ENCODE measurements at regions not wholly inside any gene's neighbourhood (a gene's known extent, or its start where the extent isn't known, plus 50 kb on each side); places are given as distances from the start of the nearest gene placed in this dataset.
"Not testable (repeated sequence)": the region's sequence is repeated elsewhere in the genome, so short reads cannot be mapped to it uniquely, and the experiment has no call there.

DNA sequence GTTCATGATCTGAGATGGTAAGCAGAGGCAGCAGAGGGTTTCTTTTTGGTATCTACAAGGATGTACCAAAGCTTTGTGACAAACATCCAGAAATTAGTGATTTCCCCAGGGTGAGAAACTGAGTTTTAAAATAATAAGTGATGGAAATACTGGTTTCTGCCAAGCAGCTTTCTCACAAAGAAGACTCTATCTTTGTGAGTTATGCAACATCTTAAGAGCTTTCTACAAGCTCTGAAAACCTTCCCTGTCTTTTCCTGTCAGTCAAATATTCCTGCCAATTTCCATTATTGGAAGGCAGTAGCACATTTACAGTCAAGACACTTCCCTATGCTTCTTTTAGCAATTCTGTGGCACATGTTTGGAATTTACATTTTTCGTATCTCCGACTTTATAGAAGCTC, 264.7 kb upstream of the SPTLC3 start:
- DNase-seq (ENCODE audit: low spot score): no peak

DNA sequence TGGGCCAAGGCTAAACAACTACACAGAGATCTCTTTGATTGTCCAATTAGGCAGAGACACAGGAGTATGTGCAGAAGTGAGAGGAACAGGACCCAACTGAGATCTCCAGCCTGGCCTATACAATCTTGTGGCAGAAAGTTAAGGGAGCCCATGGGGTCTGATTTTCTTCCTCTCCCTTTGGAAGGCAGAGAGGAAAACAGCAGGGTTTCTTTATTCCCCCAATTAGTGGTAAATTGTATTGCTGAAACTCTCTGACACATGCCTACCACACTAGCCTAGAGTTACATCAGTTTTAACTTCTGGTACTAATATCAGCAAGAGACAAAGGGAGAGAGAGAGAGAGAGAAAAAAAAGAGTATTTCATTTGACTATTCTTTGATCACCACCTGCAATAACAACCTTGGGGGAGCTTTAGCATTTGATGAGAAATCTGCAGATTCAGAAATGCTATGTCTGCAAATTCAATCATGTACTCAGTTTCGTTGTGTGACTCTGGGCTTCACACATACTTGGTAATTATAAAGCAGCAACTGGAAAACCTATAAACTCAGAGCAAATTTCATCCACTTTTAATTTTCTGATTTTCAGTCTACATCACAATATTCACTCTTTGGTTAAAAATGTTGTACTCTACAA, 260.3 kb upstream of the SPTLC3 start:
- no peak for DNase-seq (ENCODE audit: low spot score)

DNA sequence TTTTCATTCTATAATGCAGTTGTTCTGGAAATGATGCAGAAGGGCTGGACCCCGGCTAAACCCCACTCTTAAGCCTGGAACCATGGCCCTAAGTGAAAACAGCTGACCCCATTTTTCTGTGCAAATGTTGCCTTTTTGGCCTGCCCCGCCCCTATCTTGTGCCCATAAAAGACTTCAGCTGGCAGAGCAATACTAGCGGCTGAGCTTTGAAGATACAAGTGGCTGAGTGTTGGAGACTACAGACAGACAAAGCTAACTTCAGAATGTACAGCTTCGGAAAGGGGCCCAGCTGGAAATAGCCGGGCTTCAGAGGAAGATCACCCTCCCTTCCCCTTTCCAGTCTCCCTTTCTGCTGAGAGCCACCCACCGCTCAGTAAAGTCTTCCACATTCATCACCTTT, 258.6 kb upstream of the SPTLC3 start:
- DNase-seq (ENCODE audit: low spot score): no peak

DNA sequence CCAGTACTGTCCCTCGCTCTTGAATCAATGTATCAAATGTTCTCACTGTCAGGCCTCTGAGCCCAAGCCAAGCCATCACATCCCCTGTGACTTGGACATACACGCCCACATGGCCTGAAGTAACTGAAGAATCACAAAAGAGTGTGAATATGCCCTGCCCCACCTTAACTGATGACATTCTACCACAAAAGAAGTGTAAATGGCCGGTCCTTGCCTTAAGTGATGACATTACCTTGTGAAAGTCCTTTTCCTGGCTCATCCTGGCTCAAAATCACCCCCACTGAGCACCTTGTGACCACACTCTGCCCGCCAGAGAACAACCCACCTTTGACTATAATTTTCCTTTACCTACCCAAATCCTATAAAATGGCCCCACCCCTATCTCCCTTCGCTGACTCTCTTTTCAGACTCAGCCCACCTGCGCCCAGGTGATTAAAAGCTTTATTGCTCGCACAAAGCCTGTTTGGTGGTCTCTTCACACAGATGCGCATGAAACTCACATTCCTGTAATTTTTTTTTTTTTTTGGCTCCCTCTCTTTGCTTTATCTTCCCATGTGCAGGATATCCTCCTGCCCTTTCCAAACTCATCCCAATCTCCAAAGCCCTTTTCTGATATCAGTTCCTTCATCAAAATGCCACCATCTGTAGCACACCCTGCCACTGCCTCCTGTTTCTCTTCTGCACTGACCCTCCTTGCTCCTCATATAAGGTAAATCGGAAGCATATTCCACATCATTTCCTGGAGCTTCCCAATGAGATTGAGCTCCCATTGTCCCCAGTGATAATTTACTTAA, 255.7 kb upstream of the SPTLC3 start:
- not testable (repeated sequence) for DNase-seq (ENCODE audit: low spot score)

DNA sequence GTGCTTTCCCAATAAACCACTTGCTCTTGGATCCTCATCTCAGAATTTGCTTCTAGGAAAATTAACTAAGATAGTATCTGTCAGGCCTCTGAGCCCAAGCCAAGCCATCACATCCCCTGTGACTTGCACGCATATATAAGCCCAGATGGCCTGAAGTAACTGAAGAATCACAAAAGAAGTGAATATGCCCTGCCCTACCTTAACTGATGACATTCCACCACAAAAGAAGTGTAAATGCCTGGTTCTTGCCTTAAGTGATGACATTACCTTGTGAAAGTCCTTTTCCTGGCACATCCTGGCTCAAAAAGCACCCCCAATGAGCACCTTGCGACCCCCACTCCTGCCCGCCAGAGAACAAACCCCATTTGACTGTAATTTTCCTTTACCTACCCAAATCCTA, 255.0 kb upstream of the SPTLC3 start:
- DNase-seq (ENCODE audit: low spot score): not testable (repeated sequence)

DNA sequence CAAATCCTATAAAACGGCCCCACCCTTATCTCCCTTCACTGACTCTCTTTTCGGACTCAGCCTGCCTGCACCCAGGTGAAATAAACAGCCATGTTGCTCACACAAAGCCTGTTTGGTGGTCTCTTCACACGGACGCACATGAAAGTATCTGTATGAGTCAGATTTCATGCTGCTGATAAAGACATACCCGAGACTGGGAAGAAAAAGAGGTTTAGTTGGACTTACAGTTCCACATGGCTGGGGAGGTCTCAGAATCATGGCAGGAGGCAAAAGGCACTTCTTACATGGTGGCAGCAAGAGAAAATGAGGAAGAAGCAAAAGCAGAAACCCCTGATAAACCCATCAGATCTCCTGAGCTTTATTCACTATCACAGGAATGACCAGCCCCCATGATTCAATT, 249.3 kb upstream of the SPTLC3 start:
- not testable (repeated sequence) for DNase-seq (ENCODE audit: low spot score)

DNA sequence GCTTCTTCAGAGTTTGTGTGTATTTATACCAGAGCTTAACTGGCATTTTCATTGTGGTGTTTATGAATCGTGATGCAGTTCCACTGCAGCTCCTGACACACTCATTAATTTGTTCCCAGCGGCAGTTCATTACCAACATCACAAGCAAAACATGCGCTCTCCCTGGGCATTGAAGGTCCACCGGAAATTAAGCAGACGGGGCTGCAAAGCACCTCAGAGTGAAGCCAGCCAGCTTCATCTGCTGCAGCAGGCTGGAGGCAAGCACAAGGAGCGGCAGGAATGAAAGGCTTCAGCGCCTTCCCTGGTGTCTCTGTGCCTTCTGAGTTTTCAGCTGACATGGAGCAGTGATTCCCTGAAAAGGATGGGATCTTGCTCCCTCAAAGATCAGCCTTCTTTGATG, 246.0 kb upstream of the SPTLC3 start:
- DNase-seq (ENCODE audit: low spot score): no peak

DNA sequence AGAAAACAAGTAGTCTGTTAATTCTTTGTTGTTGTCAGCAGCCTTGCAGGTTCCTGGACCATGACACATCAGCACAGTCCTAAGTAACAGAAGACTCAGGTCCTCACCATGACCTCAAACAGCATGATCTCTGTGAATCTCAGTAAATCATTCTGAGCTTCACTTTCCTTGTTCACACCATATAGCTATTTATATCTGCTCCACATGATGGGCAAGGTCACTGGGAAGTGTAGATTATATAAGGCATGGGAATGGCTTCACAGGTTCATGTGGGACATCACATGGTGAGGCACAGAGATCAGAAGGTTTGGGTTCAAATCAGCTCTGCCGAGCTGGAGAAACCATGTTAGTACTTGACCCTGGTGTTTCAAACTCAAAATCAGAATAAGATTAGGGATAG, 245.4 kb upstream of the SPTLC3 start:
- no peak for DNase-seq (ENCODE audit: low spot score)

DNA sequence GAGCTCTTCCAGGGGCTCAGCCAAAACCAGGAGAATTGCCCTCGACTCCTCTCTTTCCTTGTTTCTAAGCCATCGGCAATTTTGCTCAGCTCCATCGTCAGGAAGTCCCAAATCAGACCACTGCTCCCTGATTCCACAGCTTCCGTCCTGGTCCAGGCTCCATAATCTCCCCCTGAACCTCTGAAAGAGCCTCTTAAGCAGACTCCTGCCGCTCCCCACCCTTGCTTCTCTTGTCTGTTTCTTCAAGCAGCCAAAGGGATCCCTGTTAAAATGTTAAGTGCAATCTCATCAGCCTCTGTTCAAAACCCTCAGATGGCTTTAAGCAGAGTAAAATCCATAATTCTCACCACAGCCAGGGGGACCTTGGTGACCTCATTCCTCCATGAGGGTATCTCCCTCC, 244.7 kb upstream of the SPTLC3 start:
- DNase-seq (ENCODE audit: low spot score): no peak

DNA sequence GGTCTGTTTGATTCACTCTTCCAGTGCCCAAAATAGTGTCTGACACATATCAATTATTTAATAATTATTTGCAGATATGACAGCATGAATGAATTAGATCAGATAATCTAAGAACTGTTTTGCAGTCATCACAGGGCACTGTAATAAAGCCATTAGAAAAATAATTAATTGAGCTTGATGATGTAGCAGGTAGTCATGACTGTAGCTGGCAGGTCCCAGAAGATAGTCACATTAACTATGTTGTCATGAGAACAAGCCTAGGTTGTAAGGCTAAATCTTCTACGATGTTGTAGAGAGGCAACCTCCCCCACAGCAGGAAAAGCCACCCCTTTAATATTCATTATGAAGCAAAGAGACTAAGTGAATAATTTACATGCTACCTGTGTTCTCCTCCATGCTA, 243.9 kb upstream of the SPTLC3 start:
- DNase-seq (ENCODE audit: low spot score): no peak

DNA sequence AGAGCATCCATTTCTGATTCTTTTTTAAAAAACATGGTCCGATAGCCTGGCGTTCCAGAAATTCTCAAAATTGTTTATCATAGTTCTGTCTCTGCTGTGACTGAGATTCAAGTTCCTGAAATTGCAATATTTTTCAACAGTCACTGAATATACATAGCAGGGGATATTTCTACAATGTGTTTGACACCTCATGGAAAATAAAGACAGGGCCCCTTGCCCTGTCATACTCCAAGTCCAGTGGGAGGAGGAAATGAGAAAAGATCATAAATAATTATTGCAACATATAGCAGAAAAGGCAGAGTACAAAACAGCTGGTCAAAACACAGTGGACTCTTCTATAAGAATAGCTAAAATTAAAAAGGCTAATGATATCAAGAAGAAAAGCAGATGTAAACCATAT, 234.8 kb upstream of the SPTLC3 start:
- DNase-seq (ENCODE audit: low spot score): no peak

DNA sequence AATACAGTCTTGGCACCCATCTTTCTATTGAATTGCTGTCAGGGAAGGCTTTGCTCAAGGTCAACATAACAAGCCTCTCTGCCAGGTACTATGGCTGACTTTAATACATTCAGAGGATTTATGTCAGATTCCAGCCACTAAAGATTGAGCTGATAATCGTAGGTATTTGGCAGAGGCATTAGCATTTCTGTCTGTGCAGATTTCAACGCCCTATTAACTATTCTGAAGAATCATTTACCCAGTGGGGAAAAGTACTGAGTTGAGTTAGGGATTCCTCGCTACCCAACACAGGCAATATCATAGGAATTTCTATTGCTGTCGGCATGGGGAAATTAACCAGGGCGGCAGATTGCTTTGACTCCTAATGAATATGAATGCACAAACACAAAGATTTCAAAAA, 233.7 kb upstream of the SPTLC3 start:
- DNase-seq (ENCODE audit: low spot score): no peak

DNA sequence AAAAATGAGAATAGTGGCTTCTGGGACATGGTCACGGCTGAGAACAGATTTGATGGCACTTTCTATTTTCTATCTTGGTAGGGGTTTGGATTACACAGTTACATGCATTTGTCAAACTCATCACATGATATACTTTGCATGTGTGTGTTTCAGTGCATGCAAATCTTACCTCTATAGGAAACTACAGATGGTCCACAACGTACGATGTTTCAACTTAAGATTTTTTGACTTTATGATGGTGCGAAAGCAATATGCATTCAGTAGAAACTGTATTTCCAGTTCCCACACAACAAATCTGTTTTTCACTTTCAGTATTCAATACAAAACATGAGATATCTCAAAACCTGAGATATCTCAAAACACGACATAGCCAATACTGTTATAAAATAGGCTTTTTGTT, 231.8 kb upstream of the SPTLC3 start:
- no peak for DNase-seq (ENCODE audit: low spot score)

DNA sequence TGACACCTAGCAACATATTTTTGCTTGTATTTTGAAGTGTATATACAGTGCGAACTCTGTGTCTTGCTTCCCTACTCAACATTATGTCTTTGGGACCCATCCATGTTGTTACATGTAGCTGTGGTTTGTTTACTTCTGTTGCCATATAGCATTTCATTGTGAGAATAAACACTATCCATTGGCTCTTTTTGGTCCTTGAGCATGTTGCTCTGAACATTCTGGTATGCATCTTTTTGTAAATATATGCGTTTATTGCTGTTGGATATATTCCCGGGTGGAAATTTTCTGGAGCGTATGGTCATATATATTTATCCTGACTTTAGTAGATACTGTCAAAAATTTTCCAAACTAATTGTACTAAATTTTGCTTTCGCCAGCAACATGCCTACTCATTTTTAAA, 222.5 kb upstream of the SPTLC3 start:
- no peak for DNase-seq (ENCODE audit: low spot score)

DNA sequence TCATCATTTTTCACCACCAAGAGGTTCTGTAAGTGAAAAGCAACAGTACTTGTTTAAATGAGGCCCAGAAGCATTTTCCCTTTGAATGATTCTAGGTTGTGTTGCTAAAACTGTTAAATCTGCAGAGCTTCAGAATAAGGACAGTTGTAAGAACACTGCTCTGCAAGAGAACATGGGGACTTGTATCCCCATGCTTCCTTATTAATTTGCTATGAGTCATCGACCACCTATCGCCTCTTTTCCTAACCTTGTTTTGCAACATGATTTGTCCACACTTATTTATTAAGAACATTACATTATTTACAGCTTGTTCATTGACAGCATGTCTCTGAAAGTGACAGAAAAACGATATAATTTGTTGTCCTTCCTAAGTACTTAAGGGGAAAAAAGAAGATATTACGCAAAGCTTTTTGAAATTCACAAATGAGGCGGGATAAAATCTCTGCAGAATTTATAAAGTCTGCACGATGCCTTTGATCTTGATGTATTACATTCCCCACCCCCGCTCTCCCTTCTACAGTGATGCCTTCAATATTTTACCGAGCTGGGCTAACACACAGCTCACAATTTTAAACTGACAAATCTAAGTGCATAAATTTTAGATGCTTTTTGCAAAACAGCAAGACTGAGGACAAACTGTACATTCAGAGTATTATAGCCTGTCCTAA, 220.0 kb upstream of the SPTLC3 start:
- DNase-seq (ENCODE audit: low spot score): no peak

DNA sequence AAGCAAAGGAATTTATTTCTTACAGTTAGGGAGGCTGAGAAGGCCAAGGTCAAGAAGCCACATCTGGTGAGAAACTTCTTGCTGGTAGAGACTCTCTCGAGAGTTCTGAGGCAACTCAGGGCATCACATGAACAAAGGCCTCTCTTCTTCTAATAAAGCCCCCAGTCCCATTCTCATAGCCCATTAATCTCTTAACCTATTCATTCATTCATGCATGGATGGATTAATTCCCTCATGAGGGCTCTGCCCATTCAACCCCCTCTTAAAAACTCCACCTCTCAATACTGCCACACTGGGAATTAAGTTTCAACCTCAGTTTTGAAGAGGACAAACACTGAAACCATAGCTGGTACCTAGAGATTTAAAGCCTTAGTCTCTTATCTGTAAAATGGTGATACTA, 217.9 kb upstream of the SPTLC3 start:
- no peak for DNase-seq (ENCODE audit: low spot score)

DNA sequence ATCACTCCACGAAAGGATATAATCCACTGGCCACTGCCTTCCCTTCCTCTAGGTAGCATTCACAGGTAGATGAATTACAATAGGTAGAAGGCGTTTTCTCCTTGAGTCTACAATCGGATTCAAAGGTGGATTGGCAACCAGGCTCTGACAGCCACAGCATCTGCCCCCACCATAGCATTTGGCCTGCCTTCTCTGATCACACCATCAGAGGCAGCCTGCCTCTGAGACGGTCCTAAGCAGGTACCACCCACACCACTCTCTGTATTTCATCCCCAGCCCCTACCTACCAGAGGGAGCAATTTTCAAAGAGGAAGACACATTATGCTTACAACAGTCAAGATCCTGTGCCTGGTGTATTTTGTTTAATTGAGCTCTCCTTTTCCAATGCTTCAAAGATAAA, 210.5 kb upstream of the SPTLC3 start:
- no peak for DNase-seq (ENCODE audit: low spot score)

DNA sequence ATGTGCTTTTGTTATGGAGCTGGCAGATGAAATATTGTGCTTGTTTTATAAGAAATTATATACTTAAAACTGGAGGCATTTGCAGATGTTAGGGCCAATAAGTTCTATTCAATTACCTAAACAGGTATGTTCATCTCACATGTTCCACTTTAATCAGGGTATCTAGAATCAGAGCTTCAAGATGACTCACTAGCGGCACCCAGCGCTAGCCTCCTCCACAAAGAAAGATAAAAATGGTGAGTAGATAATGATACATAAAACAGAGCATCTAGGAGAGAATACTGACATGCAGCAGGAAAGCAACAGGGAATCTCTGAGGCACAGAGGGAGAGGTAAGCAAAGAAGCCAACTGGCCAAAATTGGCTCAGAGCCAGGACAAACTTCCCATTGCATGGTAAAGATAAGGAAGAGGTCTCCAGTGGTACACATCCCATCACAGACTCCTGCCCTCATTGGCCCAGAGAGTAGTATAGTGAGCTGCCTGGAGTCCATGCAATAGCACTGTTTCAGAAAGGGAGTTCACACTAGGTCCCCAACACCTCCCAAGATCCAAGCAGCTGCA, 200.7 kb upstream of the SPTLC3 start:
- no peak for DNase-seq (ENCODE audit: low spot score)

DNA sequence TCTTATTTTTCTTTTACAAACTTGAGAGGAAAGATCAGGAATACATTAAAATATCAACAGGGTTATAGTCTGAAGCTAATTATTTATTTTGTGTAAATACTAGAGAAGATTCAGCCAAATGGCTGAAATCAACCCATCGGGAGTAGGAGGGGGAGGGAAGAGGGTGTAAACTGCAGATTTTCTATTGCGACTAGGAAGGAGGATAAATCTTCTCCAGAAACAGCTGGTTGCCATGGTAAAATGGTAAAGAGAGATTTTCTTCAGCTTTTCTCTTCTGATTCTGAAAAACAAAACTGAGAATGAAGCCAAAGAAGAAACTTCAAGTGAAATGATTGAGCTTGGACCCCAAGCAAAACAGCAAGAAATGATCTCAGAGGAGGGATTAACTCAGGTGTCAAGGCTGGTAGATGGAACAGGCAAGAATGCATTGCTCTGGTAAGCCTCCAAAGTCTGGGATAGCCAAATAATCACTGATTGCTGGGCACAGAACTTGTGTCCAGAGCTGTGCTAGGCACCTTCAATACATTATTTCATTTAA, 193.5 kb upstream of the SPTLC3 start:
- DNase-seq (ENCODE audit: low spot score): no peak

DNA sequence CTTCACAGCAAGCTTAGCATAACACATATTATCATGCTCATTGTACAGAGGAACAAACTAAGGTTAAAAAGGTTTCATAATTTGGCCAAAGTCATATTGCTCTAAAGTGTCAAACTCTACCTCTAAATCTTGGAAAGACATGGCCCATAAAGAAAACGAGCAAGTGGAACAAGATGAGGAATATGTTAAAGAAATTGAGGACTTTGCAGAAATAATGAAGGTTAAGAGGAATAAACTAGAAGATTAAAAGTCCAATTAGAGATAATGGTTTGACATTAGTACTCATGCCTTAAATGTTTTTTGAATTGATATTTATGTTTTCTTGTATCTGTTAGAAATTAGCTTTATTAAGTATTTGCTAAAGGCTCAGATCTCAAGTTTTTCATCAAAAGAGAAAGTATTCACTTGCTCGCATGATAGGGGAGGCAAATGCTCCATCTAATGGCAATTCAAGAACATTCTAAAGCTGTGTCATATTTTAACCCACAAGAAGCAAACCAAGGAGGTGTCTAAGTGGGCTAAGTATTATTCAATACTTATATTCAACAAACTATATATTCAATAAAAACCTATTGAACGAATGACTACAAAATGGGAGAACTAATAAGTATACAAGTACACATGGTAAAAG, 192.9 kb upstream of the SPTLC3 start:
- no peak for DNase-seq (ENCODE audit: low spot score)

DNA sequence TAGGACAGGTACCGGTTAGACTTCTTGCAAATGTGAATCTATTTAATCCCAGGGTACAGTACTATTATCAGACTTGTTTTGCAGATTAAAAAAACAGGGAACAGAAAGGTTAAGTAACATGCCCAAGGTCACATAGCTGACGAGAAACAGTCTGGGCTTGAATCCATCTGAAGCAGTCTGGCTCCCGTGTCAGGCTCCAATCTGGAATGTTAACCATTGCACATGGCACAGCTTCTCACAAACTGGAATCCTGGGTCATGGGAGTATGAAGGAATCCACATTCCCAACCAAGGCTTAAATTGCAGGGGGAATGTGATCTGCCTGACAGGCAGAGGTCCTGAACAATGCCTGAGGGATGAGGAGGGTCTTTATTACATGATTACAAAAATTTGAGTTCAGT, 187.5 kb upstream of the SPTLC3 start:
- no peak for DNase-seq (ENCODE audit: low spot score)

DNA sequence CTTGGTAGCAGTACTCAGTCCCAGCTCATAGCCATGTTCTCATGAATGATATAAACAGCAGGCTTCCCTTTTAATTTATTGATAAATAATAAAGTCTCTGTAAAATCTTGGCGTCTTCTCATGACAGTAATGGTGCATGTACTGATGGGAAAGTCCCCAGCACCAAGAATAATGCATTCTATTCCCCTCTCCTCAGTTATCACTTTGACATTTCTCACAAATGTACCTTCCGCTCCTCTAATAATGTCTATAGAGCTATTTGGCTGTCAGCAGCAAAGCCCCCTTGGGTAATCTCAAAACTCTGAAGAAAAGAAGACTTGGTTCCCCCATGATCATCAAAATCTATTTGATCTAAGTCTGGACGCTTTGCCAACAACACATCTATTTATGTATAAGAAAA, 185.0 kb upstream of the SPTLC3 start:
- no peak for DNase-seq (ENCODE audit: low spot score)
